CD4-positive, alpha-beta T cell treated with Interleukin-4 for 4 hours (primary cell): ENCODE measurements at regions not wholly inside any gene's neighbourhood (a gene's known extent, or its start where the extent isn't known, plus 50 kb on each side); places are given as distances from the start of the nearest gene placed in this dataset.

ENCODE experiments used
- DNase-seq: peaks from one replicate; pipeline ENCODE4 v3.0.0-alpha.2; 2020

- no peak for DNase-seq
These were observed 95.8 kb upstream of the ABCA1 start for GRCh38 chr9:105023788-105024187.

GRCh38 chr9:105024529-105024928, 96.6 kb upstream of the ABCA1 start:
- no peak for DNase-seq

GRCh38 chr9:105026451-105026850, 98.5 kb upstream of the ABCA1 start:
- no peak for DNase-seq

GRCh38 chr9:105027084-105027483, 99.1 kb upstream of the ABCA1 start:
- DNase-seq: no peak

- no peak for DNase-seq
These were observed 102.3 kb upstream of the ABCA1 start for GRCh38 chr9:105030285-105030684.

GRCh38 chr9:105037139-105037538, 109.2 kb upstream of the ABCA1 start:
- DNase-seq: no peak

GRCh38 chr9:105038051-105038450, 110.1 kb upstream of the ABCA1 start:
- DNase-seq: no peak

- no peak for DNase-seq
These were observed 111.3 kb upstream of the ABCA1 start for GRCh38 chr9:105039175-105039799.

GRCh38 chr9:105043370-105043936, 115.5 kb upstream of the ABCA1 start:
- DNase-seq: no peak

- DNase-seq: no peak
These were observed 116.6 kb upstream of the ABCA1 start for GRCh38 chr9:105044518-105044917.

GRCh38 chr9:105046907-105047741, 119.2 kb upstream of the ABCA1 start:
- DNase-seq: no peak

GRCh38 chr9:105047742-105048041, 119.7 kb upstream of the ABCA1 start:
- no peak for DNase-seq

GRCh38 chr9:105048331-105048730, 120.4 kb upstream of the ABCA1 start:
- no peak for DNase-seq

GRCh38 chr9:105050296-105050695, 122.3 kb upstream of the ABCA1 start:
- DNase-seq: no peak

GRCh38 chr9:105051897-105052296, 123.9 kb upstream of the ABCA1 start:
- DNase-seq: peak; percentile 16

- DNase-seq: no peak
These were observed 124.4 kb upstream of the ABCA1 start for GRCh38 chr9:105052346-105052745.

GRCh38 chr9:105053209-105053652, 125.3 kb upstream of the ABCA1 start:
- DNase-seq: peak; percentile 33

GRCh38 chr9:105054491-105054890, 126.5 kb upstream of the ABCA1 start:
- DNase-seq: no peak

GRCh38 chr9:105055917-105056316, 128.0 kb upstream of the ABCA1 start:
- DNase-seq: no peak

GRCh38 chr9:105057551-105057950, 129.6 kb upstream of the ABCA1 start:
- DNase-seq: no peak

GRCh38 chr9:105059252-105059651, 131.3 kb upstream of the ABCA1 start:
- no peak for DNase-seq

GRCh38 chr9:105062222-105062855, 134.4 kb upstream of the ABCA1 start:
- DNase-seq: no peak

- no peak for DNase-seq
These were observed 136.5 kb upstream of the ABCA1 start for GRCh38 chr9:105064248-105065097.
